H1 (cell line): ENCODE measurements at regions not wholly inside any gene's neighbourhood (a gene's known extent, or its start where the extent isn't known, plus 50 kb on each side); places are given as distances from the start of the nearest gene placed in this dataset.

ENCODE experiments used
- SP1 ChIP-seq: IDR thresholded peaks from 2 replicates; pipeline ENCODE4 v1.6.1; 2011; ENCODE audit warnings: low read depth, low read length
- TF ChIP-seq, protein P1 (sequence below): fragments of 300-600 bp; sonication (generic); IDR thresholded peaks from 2 replicates; pipeline ENCODE4 v1.7.1; 2012; ENCODE audit warnings: low read length, moderate library complexity, mild to moderate bottlenecking, inconsistent platforms; ENCODE audit not compliant: insufficient replicate concordance

DNA sequence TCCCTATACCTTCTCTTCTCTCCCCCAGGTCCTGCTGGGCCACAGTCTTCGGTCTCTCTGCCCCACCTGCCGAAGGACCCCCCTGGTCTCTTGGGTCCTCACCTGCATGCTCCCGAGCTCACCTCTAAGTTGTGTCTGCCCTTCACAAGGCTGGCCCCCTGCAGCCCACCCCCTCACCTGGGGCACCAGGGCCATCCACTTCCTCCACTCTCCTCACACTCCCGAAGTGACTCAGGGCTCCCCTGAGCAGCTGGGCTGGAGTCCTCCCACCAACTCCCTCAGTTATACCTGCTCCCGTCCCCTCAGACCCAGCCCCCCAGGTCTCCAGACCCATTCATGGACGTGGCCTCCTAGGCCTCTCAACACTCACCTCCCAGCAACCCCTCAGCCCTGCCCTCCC lies 822.0 kb downstream of the KCNJ18 start (continued):
- TF ChIP-seq, protein P1, sequence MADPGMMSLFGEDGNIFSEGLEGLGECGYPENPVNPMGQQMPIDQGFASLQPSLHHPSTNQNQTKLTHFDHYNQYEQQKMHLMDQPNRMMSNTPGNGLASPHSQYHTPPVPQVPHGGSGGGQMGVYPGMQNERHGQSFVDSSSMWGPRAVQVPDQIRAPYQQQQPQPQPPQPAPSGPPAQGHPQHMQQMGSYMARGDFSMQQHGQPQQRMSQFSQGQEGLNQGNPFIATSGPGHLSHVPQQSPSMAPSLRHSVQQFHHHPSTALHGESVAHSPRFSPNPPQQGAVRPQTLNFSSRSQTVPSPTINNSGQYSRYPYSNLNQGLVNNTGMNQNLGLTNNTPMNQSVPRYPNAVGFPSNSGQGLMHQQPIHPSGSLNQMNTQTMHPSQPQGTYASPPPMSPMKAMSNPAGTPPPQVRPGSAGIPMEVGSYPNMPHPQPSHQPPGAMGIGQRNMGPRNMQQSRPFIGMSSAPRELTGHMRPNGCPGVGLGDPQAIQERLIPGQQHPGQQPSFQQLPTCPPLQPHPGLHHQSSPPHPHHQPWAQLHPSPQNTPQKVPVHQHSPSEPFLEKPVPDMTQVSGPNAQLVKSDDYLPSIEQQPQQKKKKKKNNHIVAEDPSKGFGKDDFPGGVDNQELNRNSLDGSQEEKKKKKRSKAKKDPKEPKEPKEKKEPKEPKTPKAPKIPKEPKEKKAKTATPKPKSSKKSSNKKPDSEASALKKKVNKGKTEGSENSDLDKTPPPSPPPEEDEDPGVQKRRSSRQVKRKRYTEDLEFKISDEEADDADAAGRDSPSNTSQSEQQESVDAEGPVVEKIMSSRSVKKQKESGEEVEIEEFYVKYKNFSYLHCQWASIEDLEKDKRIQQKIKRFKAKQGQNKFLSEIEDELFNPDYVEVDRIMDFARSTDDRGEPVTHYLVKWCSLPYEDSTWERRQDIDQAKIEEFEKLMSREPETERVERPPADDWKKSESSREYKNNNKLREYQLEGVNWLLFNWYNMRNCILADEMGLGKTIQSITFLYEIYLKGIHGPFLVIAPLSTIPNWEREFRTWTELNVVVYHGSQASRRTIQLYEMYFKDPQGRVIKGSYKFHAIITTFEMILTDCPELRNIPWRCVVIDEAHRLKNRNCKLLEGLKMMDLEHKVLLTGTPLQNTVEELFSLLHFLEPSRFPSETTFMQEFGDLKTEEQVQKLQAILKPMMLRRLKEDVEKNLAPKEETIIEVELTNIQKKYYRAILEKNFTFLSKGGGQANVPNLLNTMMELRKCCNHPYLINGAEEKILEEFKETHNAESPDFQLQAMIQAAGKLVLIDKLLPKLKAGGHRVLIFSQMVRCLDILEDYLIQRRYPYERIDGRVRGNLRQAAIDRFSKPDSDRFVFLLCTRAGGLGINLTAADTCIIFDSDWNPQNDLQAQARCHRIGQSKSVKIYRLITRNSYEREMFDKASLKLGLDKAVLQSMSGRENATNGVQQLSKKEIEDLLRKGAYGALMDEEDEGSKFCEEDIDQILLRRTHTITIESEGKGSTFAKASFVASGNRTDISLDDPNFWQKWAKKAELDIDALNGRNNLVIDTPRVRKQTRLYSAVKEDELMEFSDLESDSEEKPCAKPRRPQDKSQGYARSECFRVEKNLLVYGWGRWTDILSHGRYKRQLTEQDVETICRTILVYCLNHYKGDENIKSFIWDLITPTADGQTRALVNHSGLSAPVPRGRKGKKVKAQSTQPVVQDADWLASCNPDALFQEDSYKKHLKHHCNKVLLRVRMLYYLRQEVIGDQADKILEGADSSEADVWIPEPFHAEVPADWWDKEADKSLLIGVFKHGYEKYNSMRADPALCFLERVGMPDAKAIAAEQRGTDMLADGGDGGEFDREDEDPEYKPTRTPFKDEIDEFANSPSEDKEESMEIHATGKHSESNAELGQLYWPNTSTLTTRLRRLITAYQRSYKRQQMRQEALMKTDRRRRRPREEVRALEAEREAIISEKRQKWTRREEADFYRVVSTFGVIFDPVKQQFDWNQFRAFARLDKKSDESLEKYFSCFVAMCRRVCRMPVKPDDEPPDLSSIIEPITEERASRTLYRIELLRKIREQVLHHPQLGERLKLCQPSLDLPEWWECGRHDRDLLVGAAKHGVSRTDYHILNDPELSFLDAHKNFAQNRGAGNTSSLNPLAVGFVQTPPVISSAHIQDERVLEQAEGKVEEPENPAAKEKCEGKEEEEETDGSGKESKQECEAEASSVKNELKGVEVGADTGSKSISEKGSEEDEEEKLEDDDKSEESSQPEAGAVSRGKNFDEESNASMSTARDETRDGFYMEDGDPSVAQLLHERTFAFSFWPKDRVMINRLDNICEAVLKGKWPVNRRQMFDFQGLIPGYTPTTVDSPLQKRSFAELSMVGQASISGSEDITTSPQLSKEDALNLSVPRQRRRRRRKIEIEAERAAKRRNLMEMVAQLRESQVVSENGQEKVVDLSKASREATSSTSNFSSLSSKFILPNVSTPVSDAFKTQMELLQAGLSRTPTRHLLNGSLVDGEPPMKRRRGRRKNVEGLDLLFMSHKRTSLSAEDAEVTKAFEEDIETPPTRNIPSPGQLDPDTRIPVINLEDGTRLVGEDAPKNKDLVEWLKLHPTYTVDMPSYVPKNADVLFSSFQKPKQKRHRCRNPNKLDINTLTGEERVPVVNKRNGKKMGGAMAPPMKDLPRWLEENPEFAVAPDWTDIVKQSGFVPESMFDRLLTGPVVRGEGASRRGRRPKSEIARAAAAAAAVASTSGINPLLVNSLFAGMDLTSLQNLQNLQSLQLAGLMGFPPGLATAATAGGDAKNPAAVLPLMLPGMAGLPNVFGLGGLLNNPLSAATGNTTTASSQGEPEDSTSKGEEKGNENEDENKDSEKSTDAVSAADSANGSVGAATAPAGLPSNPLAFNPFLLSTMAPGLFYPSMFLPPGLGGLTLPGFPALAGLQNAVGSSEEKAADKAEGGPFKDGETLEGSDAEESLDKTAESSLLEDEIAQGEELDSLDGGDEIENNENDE: no peak
- TF ChIP-seq SP1: no peak
